Thyroid gland (tissue), 4 donors: ENCODE measurements at regions not wholly inside any gene's neighbourhood (a gene's known extent, or its start where the extent isn't known, plus 50 kb on each side); places are given as distances from the start of the nearest gene placed in this dataset.
"Not testable (repeated sequence)": the region's sequence is repeated elsewhere in the genome, so short reads cannot be mapped to it uniquely, and the experiment has no call there.

Source experiments
- CTCF ChIP-seq, 6 experiments: fragments of 200-600 bp in 3 of 6; fragments of 450-650 bp in 3 of 6; sonication (generic) in 3 of 6; IDR thresholded peaks; one replicate each; pipeline ENCODE4 v1.5.1; 2016 to 2019; ENCODE audit warnings: antibody characterized with exemption in 6 of 6, mild to moderate bottlenecking in 2 of 6, inconsistent platforms in 1 of 6, moderate library complexity in 1 of 6
- POLR2A ChIP-seq, 2 donors: fragments of 450-650 bp; IDR thresholded peaks; one replicate each; pipeline ENCODE4 v1.6.1; 2017; ENCODE audit warnings: antibody characterized with exemption in 2 of 2, mild to moderate bottlenecking in 2 of 2, moderate library complexity in 1 of 2

DNA sequence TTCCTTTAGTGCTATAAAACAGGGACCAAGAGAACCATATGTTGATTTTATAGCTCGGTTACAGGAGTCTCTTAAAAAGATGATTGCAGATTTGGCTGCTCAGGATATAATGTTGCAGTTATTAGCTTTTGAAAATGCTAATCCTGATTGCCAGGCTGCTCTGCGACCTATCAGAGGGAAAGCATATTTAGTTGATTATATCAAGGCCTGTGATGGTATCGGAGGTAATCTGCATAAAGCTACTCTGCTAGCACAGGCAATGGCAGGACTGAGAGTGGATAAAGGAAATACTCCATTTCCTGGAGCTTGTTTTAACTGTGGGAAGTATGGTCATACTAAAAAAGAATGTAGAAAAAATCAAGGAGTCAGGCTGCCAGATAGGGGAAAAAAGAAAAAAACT is 99.0 kb upstream of the CCNH start:
- TF ChIP-seq CTCF, POLR2A (IDR thresholded peaks at IDR 0.05): not testable (repeated sequence)
